GM18907 (cell line): ENCODE measurements at regions not wholly inside any gene's neighbourhood (a gene's known extent, or its start where the extent isn't known, plus 50 kb on each side); places are given as distances from the start of the nearest gene placed in this dataset.

ENCODE experiments used
- ATAC-seq: cut with Tn5 transposase; IDR thresholded peaks from one replicate; pipeline ENCODE4 v1.9.1; 2021; ENCODE audit warnings: mild to moderate bottlenecking, moderate library complexity; ENCODE audit not compliant: unreplicated experiment

GRCh38 chr5:72032788-72033187 is 74.5 kb upstream of the MAP1B start:
- ATAC-seq: no peak

- no peak for ATAC-seq
These were observed 72.5 kb upstream of the MAP1B start for GRCh38 chr5:72034770-72035169.

GRCh38 chr5:72035831-72036230 is 71.4 kb upstream of the MAP1B start:
- no peak for ATAC-seq

GRCh38 chr5:72036951-72037350 is 70.3 kb upstream of the MAP1B start:
- no peak for ATAC-seq

GRCh38 chr5:72040513-72040912 is 66.8 kb upstream of the MAP1B start:
- no peak for ATAC-seq

- ATAC-seq: no peak
These were observed 65.6 kb upstream of the MAP1B start for GRCh38 chr5:72041654-72042053.

GRCh38 chr5:72042097-72042496 is 65.2 kb upstream of the MAP1B start:
- no peak for ATAC-seq

GRCh38 chr5:72045692-72046091 is 61.6 kb upstream of the MAP1B start:
- ATAC-seq: no peak

GRCh38 chr5:72046106-72046505 is 61.2 kb upstream of the MAP1B start:
- ATAC-seq: no peak

GRCh38 chr5:72055636-72056035 is 51.6 kb upstream of the MAP1B start:
- ATAC-seq: no peak
